OCI-LY3 (cell line): ENCODE measurements at regions not wholly inside any gene's neighbourhood (a gene's known extent, or its start where the extent isn't known, plus 50 kb on each side); places are given as distances from the start of the nearest gene placed in this dataset.

Experiments used
- H2AFZ ChIP-seq: fragments of 200-600, 300-600 bp; shearing (Covaris generic); 2 replicates; pipeline ENCODE4 v1.6.0; 2014; ENCODE audit warnings: antibody characterized with exemption, low read depth, low read length
- H3K27ac ChIP-seq: fragments of 200-600, 300-600 bp; sonication (generic); 2 replicates; pipeline ENCODE4 v1.5.1; 2014; ENCODE audit warnings: mild to moderate bottlenecking, low read length, moderate library complexity, mixed read lengths
- H3K27me3 ChIP-seq: fragments of 200-600, 300-600 bp; sonication (generic); 2 replicates; pipeline ENCODE4 v1.6.1; 2014; ENCODE audit warnings: low read depth, low read length, mixed read lengths
- H3K36me3 ChIP-seq: fragments of 200-600, 300-600 bp; sonication (generic); replicated peaks from 2 replicates; pipeline ENCODE3; 2014; ENCODE audit warnings: low read depth, low read length, mixed read lengths
- H3K4me1 ChIP-seq: fragments of 300-600, 200-600 bp; sonication (generic); 2 replicates; pipeline ENCODE4 v1.6.1; 2014; ENCODE audit warnings: low read length, mixed read lengths
- H3K4me2 ChIP-seq: fragments of 200-600, 300-600 bp; sonication (generic); 2 replicates; pipeline ENCODE4 v1.6.1; 2014; ENCODE audit warnings: low read length, mixed read lengths
- H3K4me3 ChIP-seq: fragments of 300-600, 200-600 bp; sonication (generic); 2 replicates; pipeline ENCODE4 v1.5.1; 2014; ENCODE audit warnings: antibody characterized with exemption, mild to moderate bottlenecking, low read length, moderate library complexity
- H3K79me2 ChIP-seq: fragments of 300-600, 200-600 bp; shearing (Covaris generic); 2 replicates; pipeline ENCODE4 v1.6.1; 2014; ENCODE audit warnings: mild to moderate bottlenecking, low read length, mixed read lengths
- H3K9ac ChIP-seq: fragments of 300-600, 200-600 bp; shearing (Covaris generic); 2 replicates; pipeline ENCODE4 v1.6.0; 2014; ENCODE audit warnings: mild to moderate bottlenecking, low read length, moderate library complexity
- H3K9me3 ChIP-seq: fragments of 200-600, 300-600 bp; shearing (Covaris generic); 2 replicates; pipeline ENCODE4 v1.6.1; 2014; ENCODE audit warnings: low read length, mixed read lengths; ENCODE audit not compliant: insufficient read depth
- H4K20me1 ChIP-seq: fragments of 200-600, 300-600 bp; sonication (generic); 2 replicates; pipeline ENCODE4 v1.6.1; 2016; ENCODE audit warnings: low read length, mixed read lengths; ENCODE audit not compliant: insufficient read depth
- EZH2phosphoT487 ChIP-seq: fragments of 200-600 bp; shearing (Covaris generic); IDR thresholded peaks from 2 replicates; pipeline ENCODE4 v1.6.1; 2018; ENCODE audit warnings: antibody characterized with exemption, mixed run types, low read depth
- TF ChIP-seq, protein P1 (sequence below): fragments of 200-600, 300-600 bp; sonication (generic); IDR thresholded peaks from 2 replicates; pipeline ENCODE4 v1.5.1; 2014; ENCODE audit warnings: antibody characterized with exemption, low read length, low read depth

DNA sequence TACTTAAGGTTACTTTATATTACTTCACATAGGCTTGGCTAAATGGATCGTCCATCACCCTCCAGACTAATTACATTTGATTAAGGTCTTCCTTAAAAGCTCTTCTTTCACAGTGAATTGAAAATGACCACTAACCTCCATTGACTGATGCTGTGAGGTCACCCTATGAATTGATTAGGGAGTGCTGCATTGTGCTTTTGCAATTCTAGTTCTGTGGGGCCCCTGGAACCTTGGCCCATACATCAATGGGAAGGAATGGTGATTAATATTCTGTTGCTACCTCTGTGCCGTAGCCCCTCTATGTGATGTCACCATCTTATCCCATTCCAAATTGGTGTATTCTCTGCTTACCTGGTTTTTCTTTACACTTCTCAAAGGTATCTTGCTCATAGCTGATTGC is 682.2 kb downstream of the SQOR start:
- no peaks in the 10 kb centered on the region for H3K27me3 ChIP-seq
- H3K79me2 ChIP-seq: no peaks in the 10 kb centered on the region
- H4K20me1 ChIP-seq: no peaks in the 10 kb centered on the region
- H3K36me3 ChIP-seq: no peaks in the 10 kb centered on the region
- no peak overlapping the region for H3K4me3 ChIP-seq
- no peak overlapping the region for H3K27ac ChIP-seq
- no peaks in the 10 kb centered on the region for H3K4me1 ChIP-seq
- no peak overlapping the region for H2AFZ ChIP-seq
- no peak overlapping the region for H3K9ac ChIP-seq
- H3K4me2 ChIP-seq: no peak overlapping the region
- TF ChIP-seq, protein P1, sequence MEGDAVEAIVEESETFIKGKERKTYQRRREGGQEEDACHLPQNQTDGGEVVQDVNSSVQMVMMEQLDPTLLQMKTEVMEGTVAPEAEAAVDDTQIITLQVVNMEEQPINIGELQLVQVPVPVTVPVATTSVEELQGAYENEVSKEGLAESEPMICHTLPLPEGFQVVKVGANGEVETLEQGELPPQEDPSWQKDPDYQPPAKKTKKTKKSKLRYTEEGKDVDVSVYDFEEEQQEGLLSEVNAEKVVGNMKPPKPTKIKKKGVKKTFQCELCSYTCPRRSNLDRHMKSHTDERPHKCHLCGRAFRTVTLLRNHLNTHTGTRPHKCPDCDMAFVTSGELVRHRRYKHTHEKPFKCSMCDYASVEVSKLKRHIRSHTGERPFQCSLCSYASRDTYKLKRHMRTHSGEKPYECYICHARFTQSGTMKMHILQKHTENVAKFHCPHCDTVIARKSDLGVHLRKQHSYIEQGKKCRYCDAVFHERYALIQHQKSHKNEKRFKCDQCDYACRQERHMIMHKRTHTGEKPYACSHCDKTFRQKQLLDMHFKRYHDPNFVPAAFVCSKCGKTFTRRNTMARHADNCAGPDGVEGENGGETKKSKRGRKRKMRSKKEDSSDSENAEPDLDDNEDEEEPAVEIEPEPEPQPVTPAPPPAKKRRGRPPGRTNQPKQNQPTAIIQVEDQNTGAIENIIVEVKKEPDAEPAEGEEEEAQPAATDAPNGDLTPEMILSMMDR: no peak
- no peaks in the 10 kb centered on the region for H3K9me3 ChIP-seq

GRCh38 chr15:46322753-46323152 is 687.9 kb downstream of the SQOR start:
- no peak overlapping the region for H3K4me2 ChIP-seq
- H3K27ac ChIP-seq: no peak overlapping the region
- no peaks in the 10 kb centered on the region for H3K9me3 ChIP-seq
- H3K27me3 ChIP-seq: no peaks in the 10 kb centered on the region
- no peak overlapping the region for H2AFZ ChIP-seq
- H3K36me3 ChIP-seq: no peaks in the 10 kb centered on the region
- H3K79me2 ChIP-seq: no peaks in the 10 kb centered on the region
- no peaks in the 10 kb centered on the region for H4K20me1 ChIP-seq
- TF ChIP-seq EZH2phosphoT487: no peak
- TF ChIP-seq, protein P1: no peak
- H3K9ac ChIP-seq: no peak overlapping the region
- no peak overlapping the region for H3K4me3 ChIP-seq
- H3K4me1 ChIP-seq: no peaks in the 10 kb centered on the region

- Histone ChIP-seq H3K27ac (no peak overlapping the region), H3K4me3 (no peak overlapping the region), H3K4me2 (no peak overlapping the region), H2AFZ (no peak overlapping the region), H3K9me3 (no peaks in the 10 kb centered on the region), H3K79me2 (no peaks in the 10 kb centered on the region), H3K36me3 (no peaks in the 10 kb centered on the region), H3K9ac (no peak overlapping the region), H3K27me3 (no peaks in the 10 kb centered on the region), H3K4me1 (no peaks in the 10 kb centered on the region), H4K20me1 (no peaks in the 10 kb centered on the region)
- TF ChIP-seq, protein P1: no peak
- no peak for TF ChIP-seq EZH2phosphoT487
Measured at GRCh38 chr15:46326173-46326572, 691.3 kb downstream of the SQOR start.

DNA sequence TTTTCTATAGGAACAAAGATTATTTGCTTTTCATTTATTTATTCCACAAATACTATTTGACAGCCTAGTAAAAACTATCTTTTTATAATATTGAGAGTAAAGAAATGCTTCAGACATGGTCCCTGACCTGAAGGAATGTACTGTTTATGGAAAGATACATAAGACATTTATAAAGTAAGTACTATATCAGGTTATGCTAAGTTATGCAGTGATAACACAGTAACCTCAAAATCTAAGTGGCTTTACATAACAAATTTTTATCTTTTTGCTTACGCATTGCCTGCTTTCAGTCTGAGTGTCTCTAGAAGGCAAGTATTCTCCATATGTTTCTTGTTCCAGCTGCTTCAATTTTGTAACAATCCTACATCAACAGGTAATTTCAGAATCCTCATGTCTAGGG is 694.0 kb downstream of the SQOR start:
- Histone ChIP-seq H3K79me2 (no peaks in the 10 kb centered on the region), H4K20me1 (no peaks in the 10 kb centered on the region), H3K4me2 (no peak overlapping the region), H3K36me3 (no peaks in the 10 kb centered on the region), H3K27ac (no peak overlapping the region), H3K27me3 (no peaks in the 10 kb centered on the region), H2AFZ (no peak overlapping the region), H3K9ac (no peak overlapping the region), H3K4me3 (no peak overlapping the region), H3K4me1 (no peaks in the 10 kb centered on the region), H3K9me3 (no peaks in the 10 kb centered on the region)
- TF ChIP-seq, protein P1: no peak
- no peak for TF ChIP-seq EZH2phosphoT487
